ENCODE measurements at regions not wholly inside any gene's neighbourhood (a gene's known extent, or its start where the extent isn't known, plus 50 kb on each side); places are given as distances from the start of the nearest gene placed in this dataset.

DNA sequence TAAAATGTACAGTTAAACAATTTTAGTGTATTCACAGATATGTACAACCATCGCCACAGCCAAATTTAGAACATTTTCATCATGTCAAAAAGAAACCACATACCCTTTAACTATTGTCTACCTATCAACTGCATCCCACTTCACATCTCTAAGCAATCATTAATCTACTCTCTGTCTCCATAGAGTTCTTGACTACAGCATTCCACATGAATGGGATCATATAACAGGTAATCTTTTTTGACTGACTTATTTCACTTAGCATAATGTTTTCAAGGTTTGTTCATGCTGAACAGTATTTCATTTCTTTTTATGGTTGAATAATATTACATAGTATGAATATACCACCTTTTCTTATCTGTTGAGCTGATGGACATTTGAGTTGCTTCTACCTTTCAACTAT, 281.4 kb upstream of the EDA2R start:
- Histone ChIP-seq H3K9me3 (no peaks in the 10 kb centered on the region), H3K4me1 (ENCODE audit: control insufficient read depth in 1 of 2, insufficient read depth in 1 of 2, low read depth in 1 of 2, low read length in 1 of 2) (no peaks in the 10 kb centered on the region), H3K27me3 (no peaks in the 10 kb centered on the region), H3K4me3 (ENCODE audit: low read depth in 1 of 2, low read length in 1 of 2) (no peak overlapping the region), H3K27ac (no peak overlapping the region), H3K36me3 (no peaks in the 10 kb centered on the region)
- TF ChIP-seq, protein P1, sequence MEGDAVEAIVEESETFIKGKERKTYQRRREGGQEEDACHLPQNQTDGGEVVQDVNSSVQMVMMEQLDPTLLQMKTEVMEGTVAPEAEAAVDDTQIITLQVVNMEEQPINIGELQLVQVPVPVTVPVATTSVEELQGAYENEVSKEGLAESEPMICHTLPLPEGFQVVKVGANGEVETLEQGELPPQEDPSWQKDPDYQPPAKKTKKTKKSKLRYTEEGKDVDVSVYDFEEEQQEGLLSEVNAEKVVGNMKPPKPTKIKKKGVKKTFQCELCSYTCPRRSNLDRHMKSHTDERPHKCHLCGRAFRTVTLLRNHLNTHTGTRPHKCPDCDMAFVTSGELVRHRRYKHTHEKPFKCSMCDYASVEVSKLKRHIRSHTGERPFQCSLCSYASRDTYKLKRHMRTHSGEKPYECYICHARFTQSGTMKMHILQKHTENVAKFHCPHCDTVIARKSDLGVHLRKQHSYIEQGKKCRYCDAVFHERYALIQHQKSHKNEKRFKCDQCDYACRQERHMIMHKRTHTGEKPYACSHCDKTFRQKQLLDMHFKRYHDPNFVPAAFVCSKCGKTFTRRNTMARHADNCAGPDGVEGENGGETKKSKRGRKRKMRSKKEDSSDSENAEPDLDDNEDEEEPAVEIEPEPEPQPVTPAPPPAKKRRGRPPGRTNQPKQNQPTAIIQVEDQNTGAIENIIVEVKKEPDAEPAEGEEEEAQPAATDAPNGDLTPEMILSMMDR (IDR thresholded peaks at IDR 0.05): no peak

DNA sequence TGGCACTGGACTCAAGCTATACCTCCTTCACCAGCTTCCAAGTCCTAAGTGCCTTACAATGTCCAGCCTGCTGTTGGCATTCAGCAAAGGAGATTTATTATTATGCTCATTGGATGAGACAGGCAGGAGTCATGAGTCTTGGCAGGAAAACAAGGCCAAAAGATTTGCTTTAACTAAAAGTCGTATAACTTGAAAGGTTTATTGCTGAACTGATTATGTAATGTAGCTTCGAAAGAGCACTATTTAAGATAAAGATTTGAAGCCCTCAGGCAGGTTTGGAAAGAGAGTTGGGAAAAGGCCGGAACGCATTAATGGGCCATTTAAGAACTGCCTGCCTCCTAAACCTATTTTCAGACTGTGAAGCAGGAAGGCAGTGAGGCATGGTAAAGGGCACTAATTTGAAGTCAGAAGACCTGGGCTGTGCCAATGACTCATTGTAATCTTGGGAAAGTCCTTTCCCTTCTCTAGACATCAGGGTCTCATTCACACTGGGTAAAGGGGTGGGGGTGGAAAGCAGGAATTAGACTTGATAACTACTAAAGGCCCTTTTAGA, 280.5 kb upstream of the EDA2R start:
- Histone ChIP-seq H3K4me1 (ENCODE audit: control insufficient read depth in 1 of 2, insufficient read depth in 1 of 2, low read depth in 1 of 2, low read length in 1 of 2) (no peaks in the 10 kb centered on the region), H3K27ac (no peak overlapping the region), H3K4me3 (ENCODE audit: low read depth in 1 of 2, low read length in 1 of 2) (no peak overlapping the region), H3K36me3 (no peaks in the 10 kb centered on the region), H3K27me3 (no peaks in the 10 kb centered on the region), H3K9me3 (no peaks in the 10 kb centered on the region)
- TF ChIP-seq, protein P1 (IDR thresholded peaks at IDR 0.05): no peak

DNA sequence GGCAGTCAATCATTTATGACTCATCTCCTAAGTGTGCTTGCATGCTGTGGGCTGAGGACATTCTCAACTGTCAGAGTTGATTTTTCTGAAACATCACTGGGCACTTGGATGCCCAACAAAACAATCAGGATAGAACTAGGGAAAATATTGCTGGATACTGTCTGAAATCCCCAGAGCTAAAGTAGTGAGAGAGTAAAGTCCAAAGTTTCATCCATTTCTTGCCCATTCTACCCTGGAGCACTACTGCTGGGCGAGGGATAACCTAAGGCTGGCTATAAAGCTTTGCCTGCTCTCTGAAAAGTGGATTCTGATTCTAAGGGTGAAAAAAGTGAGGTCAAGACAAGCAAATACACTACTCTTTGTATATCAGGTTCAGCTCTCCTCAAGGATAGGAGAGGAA, 279.6 kb upstream of the EDA2R start:
- TF ChIP-seq, protein P1 (IDR thresholded peaks at IDR 0.05): no peak
- no peak overlapping the region for H3K4me3 ChIP-seq (ENCODE audit: low read depth in 1 of 2, low read length in 1 of 2)
- H3K9me3 ChIP-seq: no peaks in the 10 kb centered on the region
- H3K27me3 ChIP-seq: no peaks in the 10 kb centered on the region
- no peaks in the 10 kb centered on the region for H3K4me1 ChIP-seq (ENCODE audit: control insufficient read depth in 1 of 2, insufficient read depth in 1 of 2, low read depth in 1 of 2, low read length in 1 of 2)
- H3K27ac ChIP-seq: no peak overlapping the region
- no peaks in the 10 kb centered on the region for H3K36me3 ChIP-seq

DNA sequence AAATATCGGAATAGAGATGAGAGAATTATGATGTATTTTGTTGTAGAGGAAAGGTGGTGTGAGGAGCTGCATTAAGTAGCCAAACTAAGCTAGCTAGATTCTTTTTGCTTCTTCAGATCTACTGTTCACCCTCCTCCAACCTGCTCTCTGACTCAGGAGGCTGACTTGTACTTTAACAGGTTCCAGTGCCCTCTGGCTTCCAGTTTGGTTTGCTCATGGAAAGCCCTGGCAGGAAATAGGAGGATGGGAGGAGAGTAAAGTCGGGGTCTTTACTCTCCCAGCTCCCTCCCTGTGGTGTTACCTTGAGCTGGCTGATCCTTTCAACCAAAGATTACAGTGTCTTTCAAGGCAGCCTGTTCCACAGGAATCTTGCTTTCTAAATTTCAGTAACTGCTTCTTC, 277.0 kb upstream of the EDA2R start:
- Histone ChIP-seq H3K9me3 (no peaks in the 10 kb centered on the region), H3K4me3 (ENCODE audit: low read depth in 1 of 2, low read length in 1 of 2) (no peak overlapping the region), H3K36me3 (no peaks in the 10 kb centered on the region), H3K27ac (no peak overlapping the region), H3K27me3 (no peaks in the 10 kb centered on the region), H3K4me1 (ENCODE audit: control insufficient read depth in 1 of 2, insufficient read depth in 1 of 2, low read depth in 1 of 2, low read length in 1 of 2) (no peaks in the 10 kb centered on the region)
- TF ChIP-seq, protein P1 (IDR thresholded peaks at IDR 0.05): no peak

DNA sequence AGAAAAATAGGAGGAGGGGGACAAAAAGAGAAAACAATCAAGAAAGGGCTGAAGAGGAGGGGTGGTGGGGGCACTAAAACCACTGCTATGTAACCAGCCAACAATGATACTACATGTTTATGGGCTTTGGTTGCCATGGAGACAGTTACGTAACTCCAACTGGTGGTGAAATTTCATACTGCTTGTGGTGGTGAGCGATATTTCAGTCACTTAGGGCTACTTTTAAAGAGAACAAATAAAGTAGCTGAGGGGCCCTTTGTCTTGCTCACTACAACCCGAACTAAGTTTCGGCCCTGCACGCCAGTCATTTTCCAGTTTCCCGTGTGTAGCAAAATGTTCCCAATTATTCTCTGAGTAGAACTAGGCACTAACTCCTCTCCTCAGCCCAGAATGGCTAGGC, 275.2 kb upstream of the EDA2R start:
- Histone ChIP-seq H3K4me1 (ENCODE audit: control insufficient read depth in 1 of 2, insufficient read depth in 1 of 2, low read depth in 1 of 2, low read length in 1 of 2) (no peaks in the 10 kb centered on the region), H3K36me3 (no peaks in the 10 kb centered on the region), H3K27ac (no peak overlapping the region), H3K4me3 (ENCODE audit: low read depth in 1 of 2, low read length in 1 of 2) (no peak overlapping the region), H3K9me3 (no peaks in the 10 kb centered on the region), H3K27me3 (no peaks in the 10 kb centered on the region)
- TF ChIP-seq, protein P1 (IDR thresholded peaks at IDR 0.05): no peak

DNA sequence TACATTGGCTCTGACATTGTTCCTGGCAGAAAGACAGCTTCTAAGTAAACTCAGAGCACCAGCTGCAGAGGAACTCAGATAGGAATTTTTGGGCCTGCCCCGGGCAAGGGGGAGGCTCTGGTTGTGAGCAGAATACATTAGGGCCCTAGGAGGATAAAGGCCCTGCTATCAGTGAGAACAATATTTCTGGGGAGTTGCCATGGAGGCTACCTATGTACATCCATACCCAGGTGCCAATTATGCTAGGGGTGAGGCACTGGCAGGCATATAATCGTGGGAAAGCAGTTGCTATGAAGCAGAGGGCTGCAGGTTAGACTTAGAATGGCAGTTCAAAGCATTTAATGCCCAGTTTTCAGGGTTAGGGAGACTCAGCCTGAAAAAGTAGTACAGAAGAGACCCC, 273.5 kb upstream of the EDA2R start:
- H3K27me3 ChIP-seq: no peaks in the 10 kb centered on the region
- TF ChIP-seq, protein P1 (IDR thresholded peaks at IDR 0.05): no peak
- H3K4me3 ChIP-seq (ENCODE audit: low read depth in 1 of 2, low read length in 1 of 2): no peak overlapping the region
- H3K36me3 ChIP-seq: no peaks in the 10 kb centered on the region
- H3K4me1 ChIP-seq (ENCODE audit: control insufficient read depth in 1 of 2, insufficient read depth in 1 of 2, low read depth in 1 of 2, low read length in 1 of 2): no peaks in the 10 kb centered on the region
- H3K27ac ChIP-seq: no peak overlapping the region
- H3K9me3 ChIP-seq: no peaks in the 10 kb centered on the region
